OCI-LY3 (cell line): ENCODE measurements at regions not wholly inside any gene's neighbourhood (a gene's known extent, or its start where the extent isn't known, plus 50 kb on each side); places are given as distances from the start of the nearest gene placed in this dataset.

ENCODE experiments used
- CTCF ChIP-seq: fragments of 200-600, 300-600 bp; sonication (generic); IDR thresholded peaks from 2 replicates; pipeline ENCODE4 v1.5.1; 2014; ENCODE audit warnings: antibody characterized with exemption, low read length, low read depth
- EZH2phosphoT487 ChIP-seq: fragments of 200-600 bp; shearing (Covaris generic); IDR thresholded peaks from 2 replicates; pipeline ENCODE4 v1.6.1; 2018; ENCODE audit warnings: antibody characterized with exemption, mixed run types, low read depth

GRCh38 chr4:179467878-179468277 is 2025.6 kb upstream of the AGA start:
- no peak for TF ChIP-seq CTCF
- TF ChIP-seq EZH2phosphoT487, result no peak
